Prostate gland (tissue), 2 donors: ENCODE measurements at regions not wholly inside any gene's neighbourhood (a gene's known extent, or its start where the extent isn't known, plus 50 kb on each side); places are given as distances from the start of the nearest gene placed in this dataset.
"Not testable (repeated sequence)": the region's sequence is repeated elsewhere in the genome, so short reads cannot be mapped to it uniquely, and the experiment has no call there.

ENCODE experiments used
- DNase-seq: peaks from one replicate; pipeline ENCODE4 v3.0.0-alpha.2; 2019; ENCODE audit warnings: low spot score
- H3K27ac ChIP-seq, 2 donors: fragments of 200-600 bp; sonication (generic); 2 replicates each; pipeline ENCODE4 v1.5.1; 2017 to 2019
- H3K27me3 ChIP-seq: fragments of 200-600 bp; sonication (generic); replicated peaks from 2 replicates; pipeline ENCODE4 v1.5.1; 2019; ENCODE audit not compliant: insufficient read depth
- H3K36me3 ChIP-seq, 2 donors: fragments of 200-600 bp; sonication (generic); 1 replicate in 1 of 2; 2 replicates in 1 of 2; pipeline versions ENCODE4 v1.5.1 to v1.8.1; 2017 to 2019
- H3K4me1 ChIP-seq: fragments of 200-600 bp; sonication (generic); replicated peaks from 2 replicates; pipeline ENCODE4 v1.5.1; 2019
- H3K4me3 ChIP-seq, 2 donors: fragments of 200-600 bp; sonication (generic); 2 replicates each; pipeline ENCODE4 v1.5.1; 2017 to 2019
- H3K9me3 ChIP-seq: fragments of 200-600 bp; sonication (generic); 2 replicates; pipeline ENCODE4 v1.5.1; 2017
- CTCF ChIP-seq, 4 experiments: fragments of 200-600 bp in 2 of 4; fragments of 450-650 bp in 2 of 4; sonication (generic) in 2 of 4; IDR thresholded peaks; 1 replicate in 3 of 4; 2 replicates in 1 of 4; pipeline ENCODE4 v1.5.1; 2016 to 2019; ENCODE audit warnings: antibody characterized with exemption in 4 of 4, mild to moderate bottlenecking in 2 of 4, moderate library complexity in 2 of 4
- POLR2A ChIP-seq: fragments of 450-650 bp; IDR thresholded peaks from one replicate; pipeline ENCODE4 v1.6.1; 2016; ENCODE audit warnings: antibody characterized with exemption, mild to moderate bottlenecking
- POLR2AphosphoS5 ChIP-seq: sonication (generic); formaldehyde crosslinking; IDR thresholded peaks from one replicate; pipeline ENCODE4 v1.6.1; 2017; ENCODE audit warnings: antibody characterized with exemption
- WGBS: methylation state at CpG from one replicate; pipeline ENCODE4 v1.1.5; 2018; 5-methylcytosine and 5-hydroxymethylcytosine counted together
- intact Hi-C: fragments of 100-400 bp; cut with DNase I; formaldehyde crosslinking; loops from one replicate; pipeline ENCODE4 v1.14.2; 2022

GRCh38 chr4:103272174-103272573, 74.0 kb upstream of the CENPE start:
- Histone ChIP-seq H3K36me3 (no peaks in the 10 kb centered on the region), H3K27ac (no peak overlapping the region), H3K4me1 (no peaks in the 10 kb centered on the region), H3K27me3 (no peaks in the 10 kb centered on the region), H3K9me3 (no peaks in the 10 kb centered on the region), H3K4me3 (no peak overlapping the region)
- DNase-seq: peak; percentile 17
- intact Hi-C loops: no loop called here
- TF ChIP-seq CTCF (IDR thresholded peaks at IDR 0.05): no peak
- TF ChIP-seq POLR2A: no peak
- peak; percentile 51 for TF ChIP-seq POLR2AphosphoS5

- Histone ChIP-seq H3K27me3 (no peaks in the 10 kb centered on the region), H3K4me3 (no peak overlapping the region), H3K9me3 (no peaks in the 10 kb centered on the region), H3K27ac (no peak overlapping the region), H3K36me3 (no peaks in the 10 kb centered on the region), H3K4me1 (no peaks in the 10 kb centered on the region)
- no peak for DNase-seq
- no peak for TF ChIP-seq POLR2A
- no peak for TF ChIP-seq CTCF (IDR thresholded peaks at IDR 0.05)
- no peak for TF ChIP-seq POLR2AphosphoS5
- intact Hi-C loops: no loop called here
These were observed 70.6 kb upstream of the CENPE start for GRCh38 chr4:103268746-103269145.

GRCh38 chr4:103264905-103265304, 66.8 kb upstream of the CENPE start:
- Histone ChIP-seq H3K9me3 (no peaks in the 10 kb centered on the region), H3K4me3 (no peak overlapping the region), H3K27me3 (no peaks in the 10 kb centered on the region), H3K4me1 (no peaks in the 10 kb centered on the region), H3K27ac (no peak overlapping the region), H3K36me3 (no peaks in the 10 kb centered on the region)
- intact Hi-C loops: no loop called here
- 94% methylated on average over 1 of the region's 1 CpG for WGBS
- no peak for TF ChIP-seq POLR2A
- TF ChIP-seq CTCF (IDR thresholded peaks at IDR 0.05): no peak
- TF ChIP-seq POLR2AphosphoS5: no peak
- no peak for DNase-seq

GRCh38 chr4:103256068-103256467, 57.9 kb upstream of the CENPE start:
- H3K9me3 ChIP-seq, H3K27ac ChIP-seq, intact Hi-C loops, H3K36me3 ChIP-seq, H3K4me3 ChIP-seq, DNase-seq, H3K27me3 ChIP-seq, H3K4me1 ChIP-seq: not testable (repeated sequence)
- 93% methylated on average over 16 of the region's 16 CpGs for WGBS
